HFFc6 (cell line): ENCODE measurements at regions not wholly inside any gene's neighbourhood (a gene's known extent, or its start where the extent isn't known, plus 50 kb on each side); places are given as distances from the start of the nearest gene placed in this dataset.

ENCODE experiments used
- DNase-seq: peaks from one replicate; pipeline ENCODE4 v3.0.0-alpha.2; 2018
- H3K27ac Mint-ChIP-seq: 2 replicates; pipeline ENCODE4 v1.8.0; 2020; ENCODE audit warnings: mild to moderate bottlenecking, mixed read lengths
- H3K27me3 Mint-ChIP-seq: 2 replicates; pipeline ENCODE4 v1.8.0; 2021; ENCODE audit warnings: mild to moderate bottlenecking, moderate library complexity, mixed read lengths; ENCODE audit not compliant: insufficient read depth
- H3K36me3 Mint-ChIP-seq: 2 replicates; pipeline ENCODE4 v1.8.0; 2021; ENCODE audit warnings: low read depth, mixed read lengths
- H3K4me1 Mint-ChIP-seq: 2 replicates; pipeline ENCODE4 v1.8.0; 2020; ENCODE audit warnings: low read depth, mixed read lengths
- H3K4me3 Mint-ChIP-seq: 2 replicates; pipeline ENCODE4 v1.8.0; 2020; ENCODE audit warnings: mild to moderate bottlenecking, moderate library complexity, mixed read lengths
- H3K9me3 Mint-ChIP-seq: 2 replicates; pipeline ENCODE4 v1.8.0; 2020; ENCODE audit warnings: mild to moderate bottlenecking, mixed read lengths
- CTCF ChIP-seq: fragments of 200-600 bp; sonication (generic); IDR thresholded peaks from 2 replicates; pipeline ENCODE4 v1.5.0; 2021; ENCODE audit warnings: antibody characterized with exemption, mild to moderate bottlenecking

- H3K9me3 Mint-ChIP-seq: peaks cover 3% of the 10 kb centered on the region; the same call in 1 of the 2 replicates
Observed at GRCh38 chr2:55973673-55974072, 50.1 kb upstream of the EFEMP1 start.

GRCh38 chr2:55976681-55977080 lies 53.1 kb upstream of the EFEMP1 start:
- no peaks in the 10 kb centered on the region for H3K36me3 Mint-ChIP-seq
- H3K27me3 Mint-ChIP-seq: no peaks in the 10 kb centered on the region; the same call in 1 of the 2 replicates
- H3K4me3 Mint-ChIP-seq: no peak overlapping the region
- DNase-seq: no peak
- H3K4me1 Mint-ChIP-seq: no peaks in the 10 kb centered on the region
- no peak overlapping the region for H3K27ac Mint-ChIP-seq
- no peak for TF ChIP-seq CTCF
- H3K9me3 Mint-ChIP-seq: peaks cover 4% of the 10 kb centered on the region; the same call in 1 of the 2 replicates

More at GRCh38 chr2:55973673-55974072, 50.1 kb upstream of the EFEMP1 start:
- Mint-ChIP-seq H3K4me3 (no peak overlapping the region), H3K27ac (no peak overlapping the region), H3K4me1 (peaks cover 7% of the 10 kb centered on the region), H3K27me3 (no peaks in the 10 kb centered on the region; the same call in none of the 2 replicates), H3K36me3 (no peaks in the 10 kb centered on the region)
- DNase-seq: no peak
- TF ChIP-seq CTCF: no peak

- Mint-ChIP-seq H3K27ac (no peak overlapping the region), H3K9me3 (no peaks in the 10 kb centered on the region), H3K27me3 (peaks cover 1% of the 10 kb centered on the region; the same call in 1 of the 2 replicates), H3K4me1 (peaks cover 22% of the 10 kb centered on the region), H3K4me3 (no peak overlapping the region), H3K36me3 (peaks cover 5% of the 10 kb centered on the region)
- TF ChIP-seq CTCF: no peak
- DNase-seq: no peak
Observed at GRCh38 chr2:55985406-55985805, 61.8 kb upstream of the EFEMP1 start.

GRCh38 chr2:55986001-55986400 lies 62.4 kb upstream of the EFEMP1 start:
- Mint-ChIP-seq H3K36me3 (peaks cover 5% of the 10 kb centered on the region), H3K27ac (no peak overlapping the region), H3K4me3 (no peak overlapping the region), H3K4me1 (peaks cover 26% of the 10 kb centered on the region), H3K27me3 (peaks cover 1% of the 10 kb centered on the region; the same call in 1 of the 2 replicates), H3K9me3 (no peaks in the 10 kb centered on the region)
- no peak for DNase-seq
- no peak for TF ChIP-seq CTCF

GRCh38 chr2:55986700-55987440 lies 63.3 kb upstream of the EFEMP1 start:
- Mint-ChIP-seq H3K27me3 (peaks cover 1% of the 10 kb centered on the region; the same call in 1 of the 2 replicates), H3K4me3 (no peak overlapping the region), H3K36me3 (peaks cover 5% of the 10 kb centered on the region), H3K27ac (no peak overlapping the region), H3K9me3 (no peaks in the 10 kb centered on the region), H3K4me1 (peaks cover 35% of the 10 kb centered on the region)
- DNase-seq: no peak
- TF ChIP-seq CTCF: no peak
